HG03432 (cell line): ENCODE measurements at regions not wholly inside any gene's neighbourhood (a gene's known extent, or its start where the extent isn't known, plus 50 kb on each side); places are given as distances from the start of the nearest gene placed in this dataset.
A peak's percentile ranks its signal among the peaks of the same experiment; 100 is the strongest.

Experiments
- ATAC-seq: cut with Tn5 transposase; IDR thresholded peaks from one replicate; pipeline ENCODE4 v1.9.1; 2021; ENCODE audit warnings: mild to moderate bottlenecking, moderate library complexity; ENCODE audit not compliant: unreplicated experiment

DNA sequence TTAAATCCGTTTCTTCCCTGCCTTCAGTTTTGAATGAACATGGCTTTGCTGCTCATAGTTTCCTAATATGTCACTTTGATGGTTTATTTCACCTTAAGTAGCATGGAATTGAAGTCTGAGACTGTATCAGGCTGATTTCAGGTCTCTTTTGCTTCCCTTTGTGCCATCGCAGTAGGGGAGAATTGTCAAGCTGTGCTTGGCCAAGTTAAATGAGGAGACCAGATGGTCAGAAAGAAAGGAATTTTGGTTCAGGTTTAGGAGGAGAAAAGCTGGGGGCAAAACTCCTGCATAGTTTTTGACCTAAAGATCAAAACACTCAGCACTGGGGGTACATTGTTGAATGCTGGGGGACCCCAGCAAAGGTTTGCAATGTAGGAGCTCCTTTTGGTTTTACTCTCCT, 398.4 kb downstream of the NUAK1 start:
- ATAC-seq, result no peak

DNA sequence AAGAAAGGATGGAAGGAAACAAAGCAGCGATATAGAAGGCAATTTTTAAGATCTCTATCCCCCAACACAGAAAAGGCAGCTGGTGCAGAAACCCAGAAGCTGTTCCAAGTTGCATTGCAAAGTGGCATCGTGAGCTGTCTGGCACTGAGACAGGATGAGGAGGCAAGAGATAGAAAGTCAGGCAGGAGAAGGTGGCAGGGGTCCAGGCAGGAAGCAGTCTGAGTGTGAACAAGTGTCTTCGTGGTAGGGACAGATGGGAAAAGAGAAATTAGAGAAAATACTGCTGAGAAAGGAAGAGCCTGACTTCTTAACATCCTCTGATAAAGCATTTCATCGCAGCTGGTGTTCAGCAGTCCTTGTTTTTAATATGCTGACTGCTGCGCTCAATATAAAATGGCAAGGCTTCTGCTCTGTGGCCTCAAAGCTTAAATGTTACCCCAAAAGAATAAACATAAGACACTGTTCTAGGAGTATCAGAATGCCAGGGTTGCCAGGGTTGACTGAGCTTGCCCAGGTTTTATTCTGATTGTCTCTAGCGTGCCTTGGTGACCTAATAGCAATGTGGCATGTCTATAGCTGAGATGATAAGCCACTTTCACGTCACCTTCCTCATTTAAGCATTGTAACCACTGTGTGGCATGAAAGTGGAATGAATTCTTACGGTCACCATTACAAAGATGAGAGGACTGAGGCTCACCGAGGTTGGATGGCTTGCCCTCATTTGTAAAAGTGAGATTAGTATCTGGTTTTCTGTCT, 397.6 kb downstream of the NUAK1 start:
- ATAC-seq, result no peak

DNA sequence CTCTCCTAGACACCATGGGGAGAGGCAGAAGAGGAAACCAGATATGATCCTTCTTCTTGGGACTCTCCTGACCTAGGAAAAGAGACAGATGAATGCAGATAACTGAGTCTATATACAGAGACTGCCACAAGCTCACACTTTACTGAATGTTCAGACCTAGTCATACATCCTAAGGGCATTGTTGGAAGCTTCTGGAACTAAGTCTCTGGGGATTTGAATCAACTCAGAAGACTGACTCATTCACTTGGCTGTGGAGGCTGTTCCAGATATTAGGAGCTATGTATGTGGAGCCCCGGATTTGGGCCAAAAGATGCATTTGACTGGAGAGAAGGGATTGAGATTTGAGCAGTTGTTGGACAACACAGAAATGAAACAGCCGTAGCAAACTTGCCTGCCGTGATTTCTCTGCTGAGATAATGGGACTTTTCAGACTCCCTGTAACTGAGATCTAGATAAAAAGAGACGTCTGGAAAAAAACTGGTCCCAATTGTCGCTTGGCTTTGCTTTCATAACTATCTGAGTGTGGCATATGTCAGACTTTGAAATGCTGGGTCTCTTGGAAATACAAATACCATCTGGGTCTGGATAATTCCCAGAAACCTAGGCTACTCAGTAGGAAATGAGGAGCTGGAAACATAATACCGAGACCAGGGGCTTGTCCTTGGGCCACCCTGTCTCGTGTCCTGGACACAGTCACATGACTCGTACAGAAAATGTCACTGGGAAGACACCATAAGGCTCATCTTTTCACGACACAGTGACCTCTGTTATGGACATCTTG, 396.8 kb downstream of the NUAK1 start:
- ATAC-seq, result no peak

DNA sequence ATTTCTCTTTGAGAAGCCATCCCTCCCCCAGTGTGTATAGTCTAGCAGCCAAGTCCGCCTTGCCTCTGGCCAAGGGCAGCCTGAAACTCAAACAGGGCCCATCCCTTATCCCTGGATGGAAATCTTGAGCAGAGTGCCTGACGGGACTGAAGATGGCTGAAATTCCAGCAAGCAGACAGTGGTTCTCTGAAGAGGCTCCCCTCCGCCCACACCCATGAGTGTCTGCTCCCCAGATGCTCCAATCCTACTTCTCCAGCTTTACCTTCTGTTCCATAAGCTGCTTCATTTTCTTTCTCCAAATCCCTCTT, 396.2 kb downstream of the NUAK1 start:
- ATAC-seq, result no peak

DNA sequence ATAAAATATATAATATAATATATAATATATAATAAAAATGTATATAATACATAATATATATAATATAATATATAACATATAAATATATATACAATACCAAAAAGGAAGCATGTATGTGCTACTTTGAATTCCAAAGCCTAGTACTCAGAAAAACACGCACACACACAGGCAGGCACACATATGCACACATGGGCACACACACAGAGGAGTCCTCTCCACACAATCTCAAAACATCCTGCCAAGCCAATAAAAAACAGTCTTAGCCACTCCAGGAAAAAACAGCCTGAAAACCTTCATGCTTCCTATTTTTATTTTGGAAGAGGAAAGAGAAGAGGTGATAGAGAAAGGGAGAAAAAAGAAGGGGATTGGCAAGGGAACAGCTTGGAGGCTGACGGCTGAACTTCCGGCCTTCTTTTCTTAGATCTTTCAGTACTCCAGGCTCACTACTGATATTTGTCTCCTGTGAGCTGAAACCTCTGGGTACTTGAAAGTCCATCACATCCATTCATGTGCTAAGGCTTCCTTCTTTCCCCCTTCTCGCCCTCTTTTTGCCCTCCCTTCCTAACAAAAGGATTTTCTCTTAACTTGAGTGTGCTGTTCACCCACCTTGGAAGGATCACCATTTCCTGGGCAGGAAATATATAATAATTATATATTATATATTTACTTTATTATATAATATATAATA, 394.2 kb downstream of the NUAK1 start:
- no peak for ATAC-seq

DNA sequence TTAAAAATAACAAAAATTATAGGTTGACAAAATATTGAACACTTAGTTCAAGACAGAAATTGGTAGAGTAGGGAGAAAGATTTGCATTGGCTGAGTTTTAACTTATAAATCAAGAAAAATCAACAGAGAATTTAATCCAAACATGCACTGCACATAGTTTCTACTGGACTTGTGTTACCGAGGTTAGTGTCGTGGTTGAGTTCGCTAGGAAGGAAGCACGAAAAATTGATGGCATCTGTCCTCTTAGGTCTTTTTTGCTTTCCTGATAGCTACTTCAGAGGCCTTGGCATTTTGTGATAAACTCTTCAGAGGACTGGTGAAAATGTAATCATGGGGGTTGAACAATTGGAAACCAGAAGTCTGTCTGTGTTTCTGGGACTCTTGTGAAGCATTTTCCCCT, 392.9 kb downstream of the NUAK1 start:
- ATAC-seq, result no peak

DNA sequence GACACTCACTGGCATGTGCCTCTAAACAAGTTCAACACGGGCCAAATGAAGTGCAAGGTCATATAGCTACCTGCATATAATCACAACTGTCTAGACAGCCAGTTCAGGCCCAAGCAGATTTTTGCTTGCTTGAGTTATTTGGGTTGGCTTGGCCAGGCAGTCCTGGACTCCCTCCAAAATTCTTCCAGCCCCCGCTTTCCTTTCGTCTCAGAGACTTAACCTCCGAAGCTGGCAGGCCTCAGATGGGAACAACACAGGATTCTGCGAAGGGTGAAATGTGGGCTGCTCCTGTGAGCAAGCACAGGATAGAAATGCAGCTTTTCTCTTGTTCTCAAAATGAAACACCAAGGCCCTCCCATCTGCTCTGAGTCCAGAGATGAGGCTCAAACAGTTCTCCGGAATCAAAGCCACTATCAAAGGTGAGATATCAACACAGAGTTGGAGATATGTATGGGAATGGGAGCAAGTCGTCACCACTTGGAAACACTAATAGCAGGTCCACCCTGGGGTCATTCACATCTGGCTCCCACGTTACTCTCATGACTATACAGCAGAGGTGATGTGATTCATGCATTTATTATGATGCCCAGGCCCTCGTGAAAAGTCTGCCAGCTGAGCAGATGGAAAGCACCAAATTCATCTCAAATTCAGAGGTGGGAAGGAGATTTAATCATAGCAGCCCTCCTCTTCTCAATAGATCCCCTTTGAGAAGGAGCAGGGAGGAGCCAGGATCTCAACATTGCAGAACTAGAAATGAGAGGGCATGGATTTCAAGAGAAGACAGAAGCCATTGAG, 389.8 kb downstream of the NUAK1 start:
- ATAC-seq, result no peak

DNA sequence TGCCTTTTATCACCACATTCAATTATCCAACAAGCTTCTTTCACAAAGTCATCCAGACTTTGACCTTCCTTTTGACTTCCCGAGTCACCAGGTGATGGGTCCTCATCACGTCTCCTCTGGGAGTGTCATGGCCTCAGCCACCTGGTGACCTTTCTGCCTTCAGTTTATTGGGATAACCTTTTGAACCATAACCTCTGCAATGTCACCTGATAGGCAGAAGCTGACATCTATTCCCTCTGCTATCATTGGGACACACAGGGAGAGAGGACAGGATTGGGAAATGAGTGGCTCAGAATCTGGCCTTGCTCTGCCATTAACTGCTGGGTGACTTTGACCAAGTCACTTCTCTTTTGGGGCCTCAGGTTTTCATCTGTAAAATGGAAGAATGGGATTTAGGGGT, 388.7 kb downstream of the NUAK1 start:
- ATAC-seq, result no peak

DNA sequence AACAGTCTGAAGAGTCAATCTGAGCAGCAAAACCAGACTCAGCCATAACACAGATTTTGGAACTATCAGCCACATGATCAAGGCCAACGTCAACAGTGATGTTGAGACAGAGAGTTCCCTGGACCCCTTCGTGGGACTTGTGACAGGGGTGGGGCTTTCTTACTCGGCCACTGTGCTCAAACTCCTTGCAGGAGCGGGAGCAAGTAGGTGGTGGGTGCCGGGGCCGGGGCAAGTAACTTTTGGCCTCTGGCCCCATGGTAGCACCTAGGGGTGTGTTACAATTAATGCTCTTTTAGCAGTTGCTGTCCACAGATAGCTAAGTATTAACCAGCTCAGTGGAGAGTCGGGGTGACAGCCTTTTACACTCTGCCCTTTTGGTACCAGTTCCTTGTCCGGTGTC, 384.4 kb downstream of the NUAK1 start:
- ATAC-seq, result no peak

DNA sequence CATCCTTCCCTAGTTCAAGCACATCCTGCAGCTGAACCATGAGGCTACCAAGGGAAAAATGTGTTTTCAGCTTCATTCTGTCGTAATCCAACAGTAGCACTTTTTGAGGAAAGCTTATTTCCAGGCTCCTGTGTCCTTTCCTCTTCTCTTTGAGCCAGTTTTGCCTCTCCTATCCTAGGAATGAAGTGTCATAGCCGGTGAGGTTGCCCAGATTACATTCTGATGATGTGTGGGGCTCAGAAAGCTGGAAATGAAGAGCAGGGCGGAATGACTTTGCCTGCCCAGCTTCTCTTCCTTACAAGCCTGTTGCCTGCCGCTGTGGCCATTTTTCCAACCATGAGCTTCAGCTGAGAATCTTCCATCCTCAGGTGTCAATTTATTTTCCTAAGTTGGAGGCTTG, 381.8 kb downstream of the NUAK1 start:
- ATAC-seq, result no peak

DNA sequence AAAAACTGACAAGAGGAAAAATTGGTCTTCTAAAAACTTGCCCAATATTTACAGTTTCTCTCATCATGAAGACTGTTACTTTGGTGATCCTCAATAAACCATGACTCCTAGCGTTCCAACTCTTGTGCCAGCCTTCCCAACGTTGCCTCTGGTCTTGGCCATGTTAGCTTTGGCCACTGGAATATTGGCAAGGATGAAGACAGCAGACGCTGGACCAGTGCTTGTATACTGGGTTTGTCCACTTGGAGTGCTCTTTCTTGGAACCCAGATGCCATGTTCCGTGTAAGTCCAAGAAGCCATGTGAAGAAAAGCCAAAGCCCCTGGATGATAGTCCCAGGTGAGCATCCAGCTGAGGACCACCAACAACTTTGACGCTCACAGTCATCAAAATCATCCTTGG, 379.6 kb downstream of the NUAK1 start:
- no peak for ATAC-seq

DNA sequence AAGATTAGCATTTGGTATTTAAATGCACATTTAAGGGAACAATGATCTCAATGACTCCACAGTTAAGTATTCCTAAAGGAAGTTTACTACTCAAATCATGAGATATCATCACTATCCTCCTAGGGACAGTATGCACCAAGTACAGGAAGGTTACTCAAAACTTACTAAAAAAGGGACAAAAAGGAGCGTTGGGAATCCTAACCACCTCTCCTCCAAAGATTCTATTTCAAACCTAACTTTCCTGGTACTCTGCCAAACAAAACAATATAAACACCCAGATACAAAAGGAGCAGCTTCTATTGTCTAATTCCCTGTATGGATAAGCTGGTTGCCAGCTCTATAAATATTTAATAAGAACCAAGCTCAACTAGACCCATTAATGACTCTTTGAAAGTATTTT, 377.7 kb downstream of the NUAK1 start:
- no peak for ATAC-seq

DNA sequence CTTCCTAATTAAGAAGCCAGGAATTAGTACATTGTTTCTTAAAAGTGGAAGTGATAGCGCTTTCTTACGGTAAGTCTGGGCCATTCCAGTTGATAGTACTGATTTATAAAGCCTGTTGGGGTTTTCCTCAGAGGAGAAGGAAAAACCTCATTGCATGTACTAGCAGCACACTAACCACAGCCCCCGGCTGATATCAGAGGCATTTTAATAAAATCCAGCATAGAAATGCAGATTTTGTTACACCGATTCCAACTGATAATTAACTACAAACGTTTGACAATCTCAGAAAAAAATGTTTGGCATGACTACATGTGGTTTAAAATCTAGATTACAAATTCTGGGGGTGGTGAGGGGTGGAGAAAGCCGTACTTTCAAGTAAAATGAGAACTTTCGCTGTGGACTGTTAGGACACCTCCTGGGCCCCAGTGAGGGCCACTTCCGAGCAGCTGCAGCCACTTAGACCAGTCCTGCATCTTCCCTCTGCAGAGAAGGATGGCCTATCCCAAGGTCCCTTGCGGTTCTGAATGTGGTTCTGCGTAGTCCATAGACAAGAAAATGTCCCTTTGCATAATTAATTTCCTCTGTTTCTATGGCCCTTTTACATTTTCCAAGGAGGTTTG, 374.4 kb downstream of the NUAK1 start:
- ATAC-seq, result no peak

DNA sequence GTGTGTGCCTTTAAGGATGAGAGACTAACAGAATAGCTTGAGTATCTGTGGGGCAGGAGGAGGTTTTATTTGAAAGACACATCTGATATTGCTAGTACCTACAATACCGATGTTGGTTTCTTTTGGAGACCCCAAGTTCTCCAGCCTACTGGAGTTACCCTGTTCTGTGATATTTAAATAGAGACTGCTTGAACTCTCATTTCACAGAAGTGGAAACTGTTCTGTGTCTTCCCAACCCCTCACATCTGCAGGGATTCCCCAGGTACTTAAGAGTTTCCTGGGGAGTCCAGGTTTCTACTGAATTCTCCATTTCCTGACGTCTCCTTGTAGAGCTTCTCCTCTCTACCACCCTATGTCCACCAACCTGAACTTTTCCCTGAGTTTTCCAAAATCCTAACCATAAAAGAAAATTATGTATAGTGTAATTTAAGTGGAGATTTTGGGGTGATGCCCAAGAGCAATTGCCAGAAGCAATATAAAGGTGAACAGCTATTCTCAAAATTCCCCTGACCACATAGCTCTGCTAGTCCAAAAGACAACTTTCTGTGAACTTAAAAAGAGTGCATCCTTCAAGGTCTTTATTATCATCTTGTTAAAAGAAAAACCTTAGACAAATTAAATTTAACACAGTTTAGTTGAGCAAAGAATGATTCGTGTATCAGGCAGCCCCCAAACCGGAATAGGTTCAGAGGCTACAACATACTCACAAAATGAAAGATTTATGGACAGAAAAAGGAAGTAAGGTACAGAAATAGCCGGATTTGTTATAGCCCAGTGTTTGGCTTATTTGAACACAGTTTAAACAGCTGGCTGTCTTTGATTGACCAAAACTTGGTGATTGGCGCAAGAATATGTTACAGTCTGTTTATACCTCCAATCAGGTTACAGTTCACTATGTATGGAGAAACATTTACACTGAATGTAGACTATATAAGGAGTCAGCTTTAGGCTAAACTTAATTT, 373.4 kb downstream of the NUAK1 start:
- ATAC-seq, result peak; percentile 57

DNA sequence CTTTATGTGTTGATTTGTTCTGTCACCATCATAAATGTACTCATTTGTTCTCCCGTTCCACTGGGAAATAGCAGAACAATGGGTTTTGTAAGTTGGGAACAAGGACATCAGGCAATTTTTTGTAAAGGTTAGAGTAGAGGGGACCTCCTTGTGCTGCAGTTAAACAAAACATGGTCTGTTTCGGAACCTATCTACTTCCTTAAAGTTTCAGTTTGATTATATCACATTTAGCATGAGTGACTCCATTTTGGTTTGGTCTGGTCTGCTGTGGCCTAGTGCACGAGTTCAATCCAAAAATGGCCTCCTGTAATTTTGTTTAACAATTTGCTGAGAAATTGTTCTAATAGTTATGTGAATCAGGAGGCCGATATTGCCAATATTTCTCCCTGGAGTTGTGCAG, 372.7 kb downstream of the NUAK1 start:
- ATAC-seq, result no peak

DNA sequence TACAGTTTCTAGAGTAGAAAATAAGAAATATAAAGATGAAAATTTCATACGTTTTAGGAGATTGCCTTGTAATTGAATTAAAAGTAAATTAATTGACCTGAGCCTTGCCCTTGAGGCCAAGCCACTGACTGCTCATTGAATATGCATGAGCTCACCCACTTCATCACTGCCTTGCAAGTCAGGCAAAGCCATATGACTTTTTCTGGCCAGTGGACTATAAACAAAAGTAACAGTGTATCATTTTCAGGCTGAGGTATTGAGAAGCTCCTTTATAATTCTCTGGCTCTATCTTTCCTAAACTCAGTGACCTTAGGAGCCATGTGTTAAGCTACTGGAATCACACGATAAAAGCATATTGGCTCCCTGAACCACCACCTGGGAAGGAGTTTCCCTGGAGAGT, 369.3 kb downstream of the NUAK1 start:
- no peak for ATAC-seq

DNA sequence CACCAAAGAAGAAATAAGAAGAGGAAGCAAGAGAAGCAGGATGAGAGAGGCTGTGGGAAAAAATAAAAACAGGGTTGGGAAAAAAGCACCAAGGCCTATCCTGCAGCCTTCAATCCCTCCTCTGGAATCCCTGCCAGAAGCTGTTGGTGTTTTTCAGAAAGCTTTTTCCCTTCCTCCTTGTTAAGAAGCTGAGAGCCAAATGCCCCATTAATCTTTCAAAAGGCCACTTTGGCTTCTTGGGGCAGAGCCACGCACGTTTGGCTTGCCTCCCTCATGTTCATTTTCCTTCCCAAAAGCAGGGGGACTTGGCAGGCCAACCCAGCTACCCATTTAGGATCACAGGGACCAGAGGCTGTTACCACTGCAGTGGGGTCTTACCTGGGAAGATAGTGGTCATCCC, 365.3 kb downstream of the NUAK1 start:
- ATAC-seq, result no peak

DNA sequence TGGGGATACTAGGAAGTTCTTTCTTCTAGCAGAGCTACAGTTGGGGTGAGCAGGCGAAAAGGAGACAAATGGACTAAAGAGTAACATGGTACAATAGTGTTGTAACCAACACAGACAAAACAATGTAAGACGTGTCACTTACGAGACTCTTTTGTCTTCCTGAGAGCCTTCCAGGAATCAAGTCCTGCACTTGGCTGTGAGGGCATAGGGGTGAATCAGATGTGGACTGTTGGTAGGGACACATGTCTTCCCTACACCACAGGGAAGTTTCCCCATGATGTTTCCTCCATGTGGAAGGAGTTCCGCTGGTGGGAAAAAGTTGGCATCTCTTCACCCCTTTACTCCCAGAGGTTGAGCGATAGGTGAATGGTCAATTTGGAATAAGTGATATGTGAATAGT, 364.7 kb downstream of the NUAK1 start:
- no peak for ATAC-seq

DNA sequence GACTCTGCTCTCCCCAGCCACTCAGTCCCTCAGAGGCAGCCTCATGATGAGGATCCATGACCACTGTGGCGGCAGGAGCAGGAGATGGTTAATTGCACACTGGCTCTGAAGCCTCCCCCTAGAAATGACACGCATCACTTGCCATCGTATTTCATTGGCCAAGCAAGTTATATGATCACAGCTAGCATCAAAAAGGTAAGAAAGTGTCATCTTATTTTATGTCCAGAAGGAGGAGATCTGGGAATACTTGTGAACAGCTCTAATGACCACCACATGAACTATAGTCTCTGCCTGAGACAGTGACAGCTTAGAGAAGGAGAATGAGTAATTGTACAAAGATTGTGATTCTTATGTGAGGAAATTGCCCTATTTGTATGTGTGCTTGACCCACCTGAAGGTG, 363.4 kb downstream of the NUAK1 start:
- ATAC-seq, result no peak
